NCI-H226 (cell line): ENCODE measurements at regions not wholly inside any gene's neighbourhood (a gene's known extent, or its start where the extent isn't known, plus 50 kb on each side); places are given as distances from the start of the nearest gene placed in this dataset.

Experiments
- DNase-seq: peaks from one replicate; pipeline ENCODE4 v3.0.0-alpha.2; 2015

DNA sequence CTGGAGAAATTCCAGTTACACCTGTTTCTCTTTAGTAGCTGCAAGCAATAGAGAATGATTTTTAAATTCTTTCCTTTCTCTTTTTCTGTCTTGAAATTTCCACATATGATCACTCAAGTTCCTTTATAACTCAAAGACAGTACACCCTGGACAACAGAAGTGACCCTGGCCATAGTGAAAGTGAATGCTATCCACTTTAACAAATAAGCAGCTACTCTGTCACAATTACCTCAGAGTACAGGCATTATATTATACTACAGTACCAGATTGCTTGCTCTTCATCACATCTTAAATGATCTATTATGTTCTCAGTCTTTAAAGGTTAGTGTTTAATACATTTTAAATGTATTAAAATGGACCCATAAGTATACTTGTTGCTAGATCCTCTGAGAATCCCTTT is 136.2 kb downstream of the KLF12 start:
- DNase-seq = no peak

DNA sequence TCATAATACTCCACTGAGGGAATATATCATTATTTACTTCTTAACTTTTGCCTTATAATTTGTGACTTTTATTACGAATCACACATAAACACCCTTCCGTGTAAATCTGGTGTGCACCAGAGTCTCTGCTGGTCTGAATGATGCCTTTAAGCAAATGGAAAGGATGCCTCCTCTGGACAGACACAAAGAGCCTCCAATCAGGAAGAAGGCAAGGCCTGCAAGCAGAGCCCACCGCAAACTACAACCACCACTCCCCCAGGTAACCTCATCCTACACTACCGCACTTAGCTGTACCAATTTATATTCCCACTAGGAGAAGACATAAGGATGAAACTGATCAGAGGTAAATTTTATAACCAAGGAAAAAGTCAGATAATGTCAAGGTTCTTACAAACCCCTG is 137.6 kb downstream of the KLF12 start:
- DNase-seq = no peak

DNA sequence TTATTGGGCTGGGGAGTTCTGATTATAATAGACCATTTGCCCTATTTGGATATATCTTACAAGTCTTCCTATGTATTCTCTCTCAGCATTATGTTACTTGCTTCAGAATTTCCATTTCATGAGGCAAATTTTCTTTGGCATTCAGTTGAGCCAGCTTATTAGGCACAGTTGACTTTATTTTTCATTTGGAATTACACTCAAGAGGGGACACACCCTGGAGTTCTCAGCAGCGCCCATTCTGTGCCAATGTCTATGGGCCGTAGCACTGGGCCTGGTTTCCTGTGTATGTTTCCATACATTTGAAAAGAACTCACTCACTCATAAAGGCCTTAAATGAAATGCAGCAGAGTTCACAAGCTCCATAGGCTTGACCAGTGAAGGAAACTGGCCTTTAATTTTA is 138.5 kb downstream of the KLF12 start:
- no peak for DNase-seq

DNA sequence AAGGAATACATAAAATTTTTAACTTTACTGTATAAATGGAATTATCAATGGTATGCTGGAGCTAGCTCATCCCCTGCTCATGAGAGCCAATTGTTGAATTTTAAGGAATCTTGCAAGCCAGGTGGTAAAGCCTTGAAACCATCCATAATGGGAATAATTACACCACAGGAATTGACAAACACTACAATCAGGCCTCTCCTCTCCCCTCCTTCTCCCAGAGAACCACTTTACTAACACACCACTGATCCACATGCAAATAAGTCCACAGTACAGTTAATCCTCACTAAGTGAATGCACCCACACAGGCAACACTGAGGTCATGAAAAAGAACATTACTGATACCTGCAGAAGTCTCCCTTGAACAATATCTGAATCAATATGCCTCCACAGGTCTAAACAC is 140.5 kb downstream of the KLF12 start:
- no peak for DNase-seq

DNA sequence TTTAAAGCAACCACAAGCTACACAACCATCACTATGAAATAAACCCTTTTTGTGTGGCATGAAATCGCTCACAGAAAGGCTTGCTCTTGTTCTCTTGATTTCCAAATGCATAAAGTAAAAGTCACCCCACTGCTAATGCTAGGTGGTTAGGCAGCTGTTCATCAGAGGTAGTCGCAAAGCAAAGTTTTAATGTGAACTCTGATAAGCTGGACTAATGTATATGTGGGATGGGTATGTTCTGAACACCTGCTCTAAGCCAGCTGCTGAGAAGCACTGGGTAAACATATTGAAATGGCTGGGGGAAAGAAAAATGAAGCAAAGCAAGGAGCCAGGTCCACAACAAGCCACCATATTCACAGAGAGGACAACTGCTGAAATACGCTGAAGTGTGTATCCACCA is 142.3 kb downstream of the KLF12 start:
- no peak for DNase-seq

DNA sequence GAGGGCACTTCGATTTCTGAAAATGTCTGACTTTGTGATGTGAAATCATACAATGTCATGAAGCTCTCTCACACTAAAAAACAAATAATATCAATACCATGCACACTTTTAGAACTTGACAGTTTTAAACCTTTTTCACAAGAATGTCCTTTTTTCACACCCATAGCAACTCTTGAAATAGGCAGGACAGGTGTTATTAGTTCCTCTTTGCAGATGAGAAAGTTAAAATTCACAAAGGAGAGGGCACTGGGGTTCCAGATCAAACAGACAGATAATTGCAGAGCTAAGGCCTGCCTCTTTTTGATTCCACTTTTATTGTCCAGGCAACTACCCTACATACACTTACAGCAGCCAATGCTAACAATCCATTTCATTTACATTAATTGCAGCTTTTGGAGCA is 142.8 kb downstream of the KLF12 start:
- DNase-seq = no peak

DNA sequence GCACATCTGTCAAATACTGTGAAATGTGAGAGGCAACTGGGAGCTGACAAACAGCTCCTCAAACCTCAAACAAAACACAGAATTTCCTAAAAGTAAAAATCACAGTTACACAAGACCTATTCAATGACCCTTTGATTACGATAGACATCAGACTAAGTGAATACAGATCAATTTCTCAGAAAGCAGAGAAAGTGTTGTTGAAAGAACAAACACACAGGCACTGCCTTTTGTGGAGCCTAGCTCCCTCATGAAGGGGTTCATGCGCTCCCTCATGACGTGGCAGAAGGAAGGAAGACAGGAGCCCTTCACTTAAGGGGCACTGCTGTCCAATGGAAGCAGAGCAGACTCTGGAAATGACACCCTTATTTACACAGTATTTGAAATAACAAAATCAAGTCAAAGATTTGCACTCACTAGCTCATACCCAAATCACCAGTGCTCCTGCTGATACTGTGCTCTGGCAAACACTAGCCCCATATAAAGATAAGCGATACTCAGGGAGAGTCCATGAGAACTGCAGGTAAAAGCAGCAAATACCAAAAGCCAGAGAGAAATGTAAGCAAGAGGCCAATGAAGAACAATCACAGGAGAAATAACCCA is 144.9 kb downstream of the KLF12 start:
- DNase-seq = no peak

DNA sequence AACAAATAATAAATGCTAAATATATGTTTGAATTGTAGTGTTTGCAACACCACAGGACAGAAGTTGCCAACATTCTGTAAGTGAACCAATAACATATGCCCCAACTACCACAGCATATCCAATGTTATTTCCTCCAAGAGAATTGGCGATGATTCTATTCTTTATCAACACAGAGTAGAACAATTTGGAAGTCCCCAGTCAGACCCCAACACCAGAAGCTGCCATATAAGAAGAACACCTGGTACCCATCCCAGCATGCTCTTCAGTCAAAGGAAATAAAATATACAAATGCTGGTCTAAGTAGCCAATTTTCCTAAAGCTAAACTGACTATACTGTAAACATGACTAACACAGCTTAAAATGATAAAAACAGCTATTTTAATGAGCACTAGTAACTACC is 145.7 kb downstream of the KLF12 start:
- DNase-seq = no peak

DNA sequence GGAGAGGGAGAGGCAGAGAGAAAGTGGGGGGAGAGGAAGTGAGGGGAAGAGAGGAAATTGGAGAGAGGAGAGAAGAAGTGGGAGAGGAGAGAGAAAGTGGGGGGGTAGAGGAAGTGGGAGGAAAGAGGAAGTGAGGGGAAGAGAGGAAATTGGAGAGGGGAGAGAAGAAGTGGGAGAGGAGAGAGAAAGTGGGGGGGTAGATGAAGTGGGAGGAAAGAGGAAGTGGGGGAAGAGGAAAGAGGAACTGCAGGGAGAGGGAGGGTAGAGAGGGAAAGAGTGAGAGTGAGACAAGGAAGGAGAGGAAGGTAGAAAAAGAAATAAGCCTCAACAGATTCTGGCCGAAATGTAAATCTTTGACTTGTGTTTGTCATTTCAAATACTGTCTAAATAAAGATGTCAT is 146.6 kb downstream of the KLF12 start:
- DNase-seq = no peak

DNA sequence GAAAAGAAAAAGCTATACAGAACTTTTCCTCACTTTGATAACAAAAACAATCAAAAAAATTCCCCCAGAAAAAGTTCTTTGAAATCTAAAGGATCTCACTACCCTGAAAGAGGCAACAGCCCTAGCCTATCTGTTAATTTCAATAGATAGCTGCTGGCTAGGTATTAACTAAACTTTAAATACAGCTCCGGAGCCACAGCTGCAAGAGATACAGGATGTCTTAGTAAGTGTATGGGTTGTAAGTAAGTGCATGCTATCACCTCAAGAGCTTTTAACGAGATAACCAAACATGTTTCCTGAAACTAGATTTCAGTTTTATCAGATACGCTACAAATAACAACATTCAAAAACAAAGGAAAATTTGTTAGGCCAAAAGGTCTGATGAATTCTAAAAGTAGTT is 148.4 kb downstream of the KLF12 start:
- DNase-seq = no peak

DNA sequence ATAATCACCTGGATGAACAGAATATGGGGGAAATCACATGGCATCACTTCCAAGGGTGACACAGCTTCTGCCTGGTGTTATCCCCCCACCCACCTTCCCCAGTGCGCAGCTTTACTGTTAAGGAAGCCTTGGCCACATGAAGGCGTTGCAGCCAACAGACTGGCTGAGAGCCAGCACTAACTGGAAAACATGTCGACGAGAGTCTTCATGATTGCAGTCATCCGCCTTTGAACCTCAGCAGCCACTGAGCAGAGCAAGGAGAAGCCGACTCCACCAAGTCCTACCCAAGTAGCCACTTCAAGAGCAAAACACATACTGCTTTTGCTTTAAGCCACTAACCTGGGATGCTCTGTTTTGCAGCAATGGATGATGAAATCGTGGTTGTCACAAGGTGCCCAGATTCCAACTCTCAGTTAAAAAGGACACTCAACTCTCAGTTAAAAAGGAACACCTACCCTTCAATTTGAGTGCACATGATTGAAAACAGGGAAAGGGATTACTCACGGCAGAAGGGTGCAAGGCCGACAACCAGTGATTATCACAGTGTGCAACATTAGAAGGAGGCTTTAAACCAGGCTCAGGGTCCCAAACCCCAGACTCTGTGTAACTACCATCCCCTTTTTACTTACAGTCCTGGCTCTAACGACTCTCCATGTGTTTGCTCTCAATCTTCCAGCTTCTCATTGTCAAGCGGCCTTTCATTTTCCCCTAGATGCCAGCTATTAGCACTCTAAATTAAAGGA is 149.1 kb downstream of the KLF12 start:
- no peak for DNase-seq

DNA sequence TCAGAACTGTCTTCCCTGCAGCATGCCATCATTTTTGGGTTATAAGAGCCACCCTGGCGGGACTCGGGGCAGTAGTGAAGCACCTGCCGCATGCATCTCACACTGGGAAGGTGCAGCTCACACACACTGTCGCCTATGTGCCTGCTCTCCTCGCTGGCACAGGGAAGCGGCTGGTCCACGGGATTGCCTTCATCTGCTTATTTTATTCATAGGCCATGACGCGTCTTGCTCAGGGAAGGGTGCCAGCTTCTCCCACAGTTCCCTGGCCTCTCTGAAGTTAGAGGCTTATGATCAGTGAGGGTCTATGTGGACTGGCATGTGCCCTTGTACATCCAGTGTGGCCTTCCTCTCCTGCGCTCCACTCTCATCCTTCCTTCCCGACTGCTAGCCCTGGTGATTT is 150.0 kb downstream of the KLF12 start:
- DNase-seq = no peak

DNA sequence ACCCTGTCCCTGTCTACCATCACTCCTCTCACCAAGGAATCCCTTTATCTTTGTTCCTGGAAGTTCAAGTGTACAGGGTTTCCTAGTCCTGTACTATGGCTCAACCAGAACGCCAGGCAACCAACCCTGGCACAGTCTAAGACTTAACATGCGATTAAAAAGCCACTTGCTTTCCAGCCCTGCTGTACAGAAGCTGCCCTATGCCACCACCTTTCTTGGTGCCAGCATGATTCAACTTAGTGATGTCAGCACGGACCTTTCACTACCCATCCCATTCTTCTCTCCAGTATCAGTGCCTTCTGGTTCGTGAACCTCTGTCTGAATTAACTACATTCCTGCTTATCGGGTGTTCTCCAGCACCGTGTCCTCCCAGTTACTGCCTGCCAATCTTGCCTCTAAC is 151.1 kb downstream of the KLF12 start:
- no peak for DNase-seq

DNA sequence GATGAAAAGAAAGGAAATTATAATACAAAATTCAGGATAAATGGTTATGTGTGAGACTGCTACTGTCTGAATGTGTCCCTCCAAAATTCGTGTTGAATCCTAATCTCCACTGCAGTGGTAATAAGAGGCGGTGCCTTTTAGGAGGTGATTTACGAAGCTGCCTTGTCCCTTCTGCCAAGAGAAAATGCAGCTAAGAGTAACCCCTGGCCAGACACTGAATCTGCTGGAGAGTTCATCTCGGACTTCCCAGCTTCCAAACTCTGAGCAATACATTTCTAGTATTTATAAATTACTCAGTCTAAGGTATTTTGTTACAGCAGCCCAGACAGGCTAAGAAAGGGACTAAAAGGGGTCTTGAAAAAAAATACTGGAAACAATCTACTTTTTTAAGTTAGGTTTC is 152.6 kb downstream of the KLF12 start:
- DNase-seq = no peak

DNA sequence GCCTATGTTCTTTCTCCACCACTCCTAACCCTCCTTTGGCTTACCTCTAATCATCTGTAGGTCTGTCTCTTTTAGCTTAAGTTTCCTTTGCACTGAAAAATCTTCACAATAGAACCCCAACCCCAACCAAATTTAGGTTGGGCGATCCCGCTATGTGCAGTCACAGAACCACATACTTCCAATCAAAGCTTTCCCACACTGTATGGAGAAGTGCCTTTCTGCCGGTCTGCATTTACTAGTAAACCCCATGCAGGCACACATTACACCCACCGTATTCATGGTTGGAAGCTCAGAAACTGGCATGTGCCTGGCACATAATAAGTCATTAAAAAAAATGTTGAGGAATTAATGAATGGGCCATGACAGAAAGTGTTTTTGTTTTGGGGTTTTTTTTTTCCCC is 158.4 kb downstream of the KLF12 start:
- DNase-seq = no peak

DNA sequence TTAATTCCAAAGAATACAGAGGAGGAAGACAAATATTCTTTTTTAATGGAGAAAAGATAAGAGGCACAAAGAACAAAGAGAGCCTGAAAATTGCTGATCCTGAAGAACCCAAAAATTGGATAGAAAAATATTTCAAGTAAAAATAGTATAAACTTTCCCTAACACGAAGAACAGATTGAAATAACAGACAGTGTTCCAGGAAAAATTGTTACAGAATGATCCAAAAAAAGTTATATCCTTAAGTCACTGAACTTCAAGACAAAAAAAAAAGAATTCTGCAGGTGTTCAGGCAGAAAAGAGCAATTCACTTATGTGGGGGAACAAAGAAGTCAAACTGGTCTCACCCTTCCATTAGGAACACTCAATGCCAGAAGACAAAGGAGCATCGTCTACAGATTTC is 160.2 kb downstream of the KLF12 start:
- DNase-seq = no peak

DNA sequence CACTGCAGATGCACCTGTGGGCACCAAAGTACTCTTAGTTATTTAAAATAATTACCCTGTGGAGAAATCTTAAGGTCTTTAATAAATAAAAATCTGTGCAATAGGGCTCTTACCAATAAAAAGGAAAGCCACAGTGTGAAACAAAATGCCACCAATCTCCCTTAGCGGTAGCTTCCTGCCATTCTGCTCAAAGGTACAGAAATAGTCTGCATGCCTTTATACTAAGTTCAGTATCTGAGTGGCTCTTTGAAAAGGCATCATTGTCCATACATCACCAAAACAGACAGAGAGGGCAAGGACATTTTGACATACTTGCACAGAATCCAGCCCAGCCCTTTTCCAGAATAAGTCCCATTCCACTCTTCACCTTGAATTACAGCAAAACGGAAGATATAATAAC is 161.0 kb downstream of the KLF12 start:
- no peak for DNase-seq

DNA sequence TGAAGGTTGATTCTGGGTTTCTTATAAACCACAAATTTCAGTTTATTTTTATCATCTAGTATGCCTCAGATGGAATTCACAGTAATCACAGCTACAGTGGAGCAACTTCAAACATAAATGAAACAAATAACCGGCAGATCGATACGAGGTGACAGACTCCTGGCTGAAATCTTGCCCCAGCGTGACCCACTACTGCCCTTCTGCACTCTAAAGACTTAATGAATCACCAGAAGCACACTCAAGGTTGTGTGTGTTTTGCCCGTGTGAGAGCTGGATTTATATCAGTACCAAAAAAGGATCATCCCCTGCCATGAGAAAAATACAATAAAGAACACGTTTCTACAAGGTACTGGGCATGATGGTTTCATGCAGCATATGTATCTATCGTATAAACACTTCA is 161.7 kb downstream of the KLF12 start:
- DNase-seq = no peak

DNA sequence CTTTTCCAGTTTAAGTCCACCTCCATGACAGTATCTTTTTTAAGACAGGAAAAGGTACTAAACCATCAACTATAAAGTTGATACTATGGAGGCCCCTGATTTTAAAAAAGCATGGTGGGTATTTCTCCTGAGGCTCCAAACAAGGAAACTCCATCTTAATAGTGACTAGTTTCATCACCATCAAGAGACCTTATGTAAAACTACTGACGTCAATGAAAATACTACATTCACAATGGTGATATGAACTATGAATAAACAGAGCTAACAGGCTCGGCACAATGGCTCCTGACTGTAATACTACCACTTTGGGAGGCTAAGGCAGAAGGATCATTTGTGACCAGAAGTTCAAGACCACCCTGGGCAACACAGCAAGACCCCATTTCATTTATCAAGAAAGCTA is 162.7 kb downstream of the KLF12 start:
- no peak for DNase-seq

DNA sequence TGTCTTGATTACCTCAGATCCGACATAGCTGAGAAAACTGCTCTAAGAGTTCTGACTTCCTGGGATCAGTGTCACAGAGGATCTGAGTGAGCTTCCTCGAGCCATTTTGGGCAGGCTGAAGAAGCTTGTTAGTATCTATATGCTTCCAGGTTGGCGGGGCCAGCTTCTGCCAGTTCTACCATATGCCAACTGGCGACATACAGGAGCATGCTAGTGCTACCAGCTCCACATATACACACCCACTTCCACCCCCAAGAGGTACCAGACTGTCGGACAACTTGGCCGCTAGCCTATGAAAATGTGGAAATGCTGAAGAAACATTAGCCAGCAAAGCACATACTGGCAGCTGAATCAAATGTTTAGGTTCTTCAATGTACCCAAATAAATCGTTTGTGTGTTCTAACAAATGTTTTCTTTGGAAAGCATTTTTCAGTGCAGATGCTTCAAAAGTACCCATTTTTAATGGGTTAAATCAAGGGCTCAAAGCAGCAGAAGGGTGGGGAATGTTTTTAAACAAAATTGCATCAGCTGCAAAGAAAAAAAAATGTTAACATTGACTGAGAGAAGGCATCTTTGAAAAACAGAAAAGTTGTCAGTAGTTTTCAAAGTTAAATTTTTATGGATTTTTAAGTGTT is 163.7 kb downstream of the KLF12 start:
- DNase-seq = no peak

DNA sequence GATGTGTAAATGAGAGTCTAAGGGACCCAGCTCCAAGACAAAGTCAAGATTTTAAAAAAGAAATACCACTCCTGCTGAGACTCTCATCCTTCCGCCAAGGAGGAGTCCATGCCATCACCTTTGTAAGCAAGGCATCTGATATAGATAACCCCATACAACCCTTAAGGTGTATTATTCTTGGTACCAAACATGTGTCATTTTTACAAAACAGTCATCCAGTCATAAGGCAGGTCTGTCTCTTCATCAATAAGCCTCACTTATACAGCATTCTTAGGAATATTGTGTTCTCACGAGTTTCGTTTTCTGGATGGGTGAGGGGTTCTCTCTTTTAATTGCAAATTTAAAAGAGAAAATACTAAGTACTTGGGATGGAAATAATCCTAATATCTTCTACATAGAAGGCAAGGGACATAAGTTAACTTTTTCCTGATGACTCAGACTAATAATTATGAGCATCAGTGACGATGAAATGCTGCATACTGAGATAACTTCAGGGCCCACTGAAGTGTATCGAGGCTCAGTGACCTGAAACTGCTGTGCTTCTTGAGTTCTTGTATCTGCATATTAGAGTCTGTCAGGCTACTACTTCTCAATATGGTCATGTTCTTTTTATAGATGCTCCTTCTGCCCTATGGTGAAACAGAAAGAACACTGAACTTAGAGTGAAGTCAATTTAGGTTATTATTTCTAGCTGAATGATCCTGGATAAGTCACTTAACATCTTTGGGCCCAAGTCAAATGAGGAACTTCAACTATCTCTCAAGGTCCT is 166.6 kb downstream of the KLF12 start:
- DNase-seq = no peak

DNA sequence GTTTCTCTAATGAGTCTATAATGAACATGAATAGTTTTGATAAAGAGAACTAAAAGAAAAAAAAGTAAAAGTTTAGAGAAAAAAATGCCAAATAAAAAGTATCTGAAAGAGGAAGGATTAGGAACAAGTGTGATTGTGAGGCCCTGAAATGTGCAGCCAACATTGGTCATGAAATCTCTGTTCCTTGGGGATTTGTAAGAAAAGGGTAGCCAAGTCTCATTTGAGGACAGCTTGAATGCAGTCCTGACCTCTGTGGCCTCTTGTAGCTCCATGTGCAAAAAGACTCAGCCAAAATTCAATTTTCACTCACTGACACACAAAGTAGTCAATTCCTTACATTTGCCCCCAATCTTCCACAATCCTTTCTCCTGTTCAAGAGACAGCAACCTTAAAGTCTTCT is 167.9 kb downstream of the KLF12 start:
- DNase-seq = no peak

DNA sequence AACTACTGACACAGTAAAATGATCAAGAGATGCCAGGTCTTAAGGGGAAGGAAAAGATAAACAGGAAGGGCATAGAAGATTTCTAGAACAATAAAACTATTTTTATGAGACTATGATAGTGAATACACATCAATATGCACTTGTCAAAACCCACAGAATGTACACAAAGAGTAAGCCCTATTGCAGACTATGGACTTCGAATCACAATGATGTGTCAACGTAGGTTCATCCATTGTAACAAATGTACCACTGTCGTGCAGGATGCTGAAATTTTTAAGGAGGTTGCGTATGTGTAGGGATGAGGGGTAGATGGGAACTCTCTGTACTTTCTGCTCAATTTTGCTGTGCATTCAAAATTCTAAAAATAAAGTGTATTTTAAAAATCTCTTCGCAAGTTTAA is 171.9 kb downstream of the KLF12 start:
- DNase-seq = no peak

DNA sequence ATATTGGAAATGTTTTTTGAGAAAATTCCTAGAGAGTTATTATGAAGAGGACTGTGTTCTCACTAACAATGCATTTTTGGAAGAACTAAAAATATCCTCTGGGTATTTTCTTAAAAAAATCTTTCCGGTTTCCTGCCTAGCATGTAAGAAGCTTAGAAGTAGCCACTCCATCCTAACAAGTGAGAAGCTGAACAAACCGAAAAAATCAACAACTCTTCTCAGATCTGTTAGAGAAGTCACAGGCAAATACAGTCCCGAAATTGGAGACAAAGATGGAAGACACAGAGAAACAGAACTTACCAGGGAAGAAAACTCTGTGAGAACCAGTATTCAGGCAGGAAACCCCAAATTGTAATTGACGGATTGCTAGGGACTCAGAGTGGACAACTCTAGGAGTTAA is 173.0 kb downstream of the KLF12 start:
- DNase-seq = no peak
